ENCODE measurements at regions not wholly inside any gene's neighbourhood (a gene's known extent, or its start where the extent isn't known, plus 50 kb on each side); places are given as distances from the start of the nearest gene placed in this dataset.

GRCh38 chr5:169415948-169416347 is 115.0 kb upstream of the SLIT3 start:
- H3K27me3 ChIP-seq (ENCODE audit: control insufficient read depth in 2 of 2, insufficient read depth in 2 of 2, low read length in 2 of 2), result no peaks in the 10 kb centered on the region
- no peak overlapping the region for H3K4me3 ChIP-seq (replicated peaks in 1 of 3; ENCODE audit: insufficient read depth in 1 of 3, low read depth in 1 of 3, low read length in 3 of 3)
- intact Hi-C loops (cut with micrococcal nuclease) (no loop called here), dilution Hi-C loops (cut with MboI; ENCODE audit: extremely low pct_ligation_motif_present, low sequenced_read_pairs) (no loop called here)
- H3K27ac ChIP-seq (ENCODE audit: insufficient read depth, low read depth, low read length), result no peak overlapping the region
- POLR2A ChIA-PET, result no interaction called here
- no peaks in the 10 kb centered on the region for H3K9me1 ChIP-seq (replicated peaks; ENCODE audit: control insufficient read depth, extremely low read depth, insufficient read depth, low read length)
- no peaks in the 10 kb centered on the region for H3K36me3 ChIP-seq (ENCODE audit: control insufficient read depth in 2 of 2, extremely low read depth in 1 of 2, insufficient read depth in 2 of 2, low read length in 2 of 2)
- no peaks in the 10 kb centered on the region for H3K79me2 ChIP-seq (ENCODE audit: control insufficient read depth, insufficient read depth, low read length)
- no peaks in the 10 kb centered on the region for H4K20me1 ChIP-seq (replicated peaks; ENCODE audit: control insufficient read depth, extremely low read depth, insufficient read depth, low read length)
- no TSS peak for BruUV-seq (replicated peaks)
- FAIRE-seq (no peak), DNase-seq (ENCODE audit: low read depth, low spot score) (no peak)
- CTCF ChIA-PET, result no interaction called here
- H3K9me3 ChIP-seq (replicated peaks; ENCODE audit: control insufficient read depth, insufficient read depth, low read length), result no peaks in the 10 kb centered on the region
- no peak overlapping the region for H3K9ac ChIP-seq (replicated peaks; ENCODE audit: extremely low read depth, insufficient read depth, low read length)
- no peak overlapping the region for H2AFZ ChIP-seq (ENCODE audit: low read depth, low read length)
- no peaks in the 10 kb centered on the region for H3K4me1 ChIP-seq (ENCODE audit: control insufficient read depth, extremely low read depth, insufficient read depth, low read length)
- TF ChIP-seq GATA2 (IDR thresholded peaks at IDR 0.05; ENCODE audit: insufficient read depth, insufficient read length, low read depth, low read length), result no peak
- TF ChIP-seq MYC (IDR thresholded peaks at IDR 0.05; ENCODE audit: low read depth, low read length), result no peak
- no peak overlapping the region for H3K4me2 ChIP-seq (ENCODE audit: insufficient read depth, low read length)

- Histone ChIP-seq H3K4me1 (ENCODE audit: control insufficient read depth, extremely low read depth, insufficient read depth, low read length) (no peaks in the 10 kb centered on the region), H3K4me3 (replicated peaks in 1 of 3; ENCODE audit: insufficient read depth in 1 of 3, low read depth in 1 of 3, low read length in 3 of 3) (no peak overlapping the region), H3K9ac (replicated peaks; ENCODE audit: extremely low read depth, insufficient read depth, low read length) (no peak overlapping the region), H3K9me1 (replicated peaks; ENCODE audit: control insufficient read depth, extremely low read depth, insufficient read depth, low read length) (no peaks in the 10 kb centered on the region), H3K27me3 (ENCODE audit: control insufficient read depth in 2 of 2, insufficient read depth in 2 of 2, low read length in 2 of 2) (no peaks in the 10 kb centered on the region), H4K20me1 (replicated peaks; ENCODE audit: control insufficient read depth, extremely low read depth, insufficient read depth, low read length) (no peaks in the 10 kb centered on the region), H2AFZ (ENCODE audit: low read depth, low read length) (no peak overlapping the region), H3K79me2 (ENCODE audit: control insufficient read depth, insufficient read depth, low read length) (no peaks in the 10 kb centered on the region), H3K27ac (ENCODE audit: insufficient read depth, low read depth, low read length) (no peak overlapping the region), H3K9me3 (replicated peaks; ENCODE audit: control insufficient read depth, insufficient read depth, low read length) (no peaks in the 10 kb centered on the region), H3K36me3 (ENCODE audit: control insufficient read depth in 2 of 2, extremely low read depth in 1 of 2, insufficient read depth in 2 of 2, low read length in 2 of 2) (no peaks in the 10 kb centered on the region), H3K4me2 (ENCODE audit: insufficient read depth, low read length) (no peak overlapping the region)
- ChIA-PET CTCF (no interaction called here), POLR2A (no interaction called here)
- TF ChIP-seq POLR2AphosphoS5 (IDR thresholded peaks at IDR 0.05; ENCODE audit: insufficient read depth, low read depth, low read length) (no peak), GATA2 (IDR thresholded peaks at IDR 0.05; ENCODE audit: insufficient read depth, insufficient read length, low read depth, low read length) (no peak), POLR2A (IDR thresholded peaks at IDR 0.05; ENCODE audit: low read depth, low read length) (no peak), CTCF (IDR thresholded peaks at IDR 0.05; ENCODE audit: extremely low read depth in 1 of 2, insufficient read depth in 1 of 2, low read depth in 1 of 2, low read length in 2 of 2) (no peak)
- intact Hi-C loops (cut with micrococcal nuclease) (no loop called here), dilution Hi-C loops (cut with MboI; ENCODE audit: extremely low pct_ligation_motif_present, low sequenced_read_pairs) (no loop called here)
- DNase-seq (ENCODE audit: low read depth, low spot score), result no peak
- no peak for FAIRE-seq
- no TSS peak for BruUV-seq (replicated peaks)
These were observed 114.4 kb upstream of the SLIT3 start for GRCh38 chr5:169415371-169415770.

All from endothelial cell of umbilical vein (primary cell).